WTC11 (cell line): ENCODE measurements at regions not wholly inside any gene's neighbourhood (a gene's known extent, or its start where the extent isn't known, plus 50 kb on each side); places are given as distances from the start of the nearest gene placed in this dataset.

Source experiments
- ATF2 ChIP-seq: sonication (generic); formaldehyde crosslinking; IDR thresholded peaks from 2 replicates; pipeline ENCODE4 v1.8.1; 2022; ENCODE audit warnings: low read depth, missing genetic modification reagents, borderline replicate concordance
- CTCF ChIP-seq: fragments of 200-600 bp; IDR thresholded peaks from 2 replicates; pipeline ENCODE4 v1.8.0; 2022; ENCODE audit warnings: antibody characterized with exemption
- E2F5 ChIP-seq: sonication (generic); formaldehyde crosslinking; IDR thresholded peaks from 2 replicates; pipeline ENCODE4 v1.8.1; 2022; ENCODE audit warnings: mild to moderate bottlenecking, moderate library complexity, missing genetic modification reagents
- MAX ChIP-seq: sonication (generic); formaldehyde crosslinking; IDR thresholded peaks from 2 replicates; pipeline ENCODE4 v1.8.0; 2022; ENCODE audit warnings: mild to moderate bottlenecking, missing genetic modification reagents
- PRRX2 ChIP-seq: fragments of 250-450 bp; sonication (Bioruptor Pico); IDR thresholded peaks from 2 replicates; pipeline ENCODE4 v1.8.0; 2021; ENCODE audit warnings: mild to moderate bottlenecking
- TEAD1 ChIP-seq: sonication (generic); formaldehyde crosslinking; IDR thresholded peaks from 2 replicates; pipeline ENCODE4 v1.8.0; 2022; ENCODE audit warnings: mild to moderate bottlenecking, missing genetic modification reagents
- ZNF232 ChIP-seq: sonication (generic); formaldehyde crosslinking; IDR thresholded peaks from 2 replicates; pipeline ENCODE4 v1.8.0; 2022; ENCODE audit warnings: mild to moderate bottlenecking, missing genetic modification reagents
- ZNF423 ChIP-seq: fragments of 250-450 bp; sonication (Bioruptor Pico); IDR thresholded peaks from 2 replicates; pipeline ENCODE4 v2.1.2; 2022; ENCODE audit warnings: mild to moderate bottlenecking, moderate library complexity

GRCh38 chr7:41835976-41836530 is 133.2 kb upstream of the INHBA start:
- TF ChIP-seq CTCF (no peak), TEAD1 (CRISPR knock-in tag) (no peak), E2F5 (CRISPR knock-in tag) (no peak), ATF2 (CRISPR knock-in tag) (no peak), ZNF232 (CRISPR knock-in tag) (no peak), ZNF423 (no peak), MAX (CRISPR knock-in tag) (no peak), PRRX2 (no peak)
